GM23248 (cell line): ENCODE measurements at regions not wholly inside any gene's neighbourhood (a gene's known extent, or its start where the extent isn't known, plus 50 kb on each side); places are given as distances from the start of the nearest gene placed in this dataset.

Source experiments
- EZH2 ChIP-seq: fragments of 200-600 bp; sonication (generic); IDR thresholded peaks from 2 replicates; pipeline ENCODE4 v1.6.1; 2018; ENCODE audit warnings: antibody characterized with exemption, mild to moderate bottlenecking; ENCODE audit not compliant: insufficient read depth, poor library complexity, severe bottlenecking
- EZH2phosphoT487 ChIP-seq: fragments of 200-600 bp; sonication (generic); IDR thresholded peaks from 2 replicates; pipeline ENCODE4 v1.6.1; 2018; ENCODE audit warnings: antibody characterized with exemption, moderate library complexity, mild to moderate bottlenecking, low read depth; ENCODE audit not compliant: insufficient read depth

GRCh38 chr6:56841751-56842150, 113.2 kb upstream of the BEND6 start:
- TF ChIP-seq EZH2 (no peak), EZH2phosphoT487 (no peak)
